Thyroid gland (tissue), 4 donors: ENCODE measurements at regions not wholly inside any gene's neighbourhood (a gene's known extent, or its start where the extent isn't known, plus 50 kb on each side); places are given as distances from the start of the nearest gene placed in this dataset.

Experiments used
- DNase-seq, 2 donors: peaks; one replicate each; pipeline ENCODE4 v3.0.0-alpha.2; 2019
- H3K27ac ChIP-seq, 3 donors: fragments of 200-600 bp; sonication (generic); 1 replicate in 2 of 3; 2 replicates in 1 of 3; pipeline ENCODE4 v1.5.1; 2016 to 2019; ENCODE audit warnings: mild to moderate bottlenecking in 1 of 3, moderate library complexity in 1 of 3
- H3K27me3 ChIP-seq: fragments of 200-600 bp; sonication (generic); one replicate; pipeline ENCODE4 v1.5.1; 2019
- H3K36me3 ChIP-seq, 2 donors: fragments of 200-600 bp; sonication (generic); one replicate each; pipeline ENCODE4 v1.5.1; 2016 to 2019
- H3K4me1 ChIP-seq, 2 donors: fragments of 200-600 bp; sonication (generic); one replicate each; pipeline ENCODE4 v1.5.1; 2017 to 2019
- H3K4me3 ChIP-seq, 3 donors: fragments of 200-600 bp; sonication (generic); replicated peaks in 1 of 3; 1 replicate in 2 of 3; 2 replicates in 1 of 3; pipeline ENCODE4 v1.5.1; 2016; ENCODE audit warnings: mild to moderate bottlenecking in 1 of 3
- H3K9me3 ChIP-seq: fragments of 200-600 bp; sonication (generic); one replicate; pipeline ENCODE4 v1.5.1; 2017
- POLR2A ChIP-seq, 2 donors: fragments of 450-650 bp; IDR thresholded peaks; one replicate each; pipeline ENCODE4 v1.6.1; 2017; ENCODE audit warnings: antibody characterized with exemption in 2 of 2, mild to moderate bottlenecking in 2 of 2, moderate library complexity in 1 of 2
- WGBS, 2 donors: methylation state at CpG; one replicate each; pipeline ENCODE4 v1.1.5; 2017; 5-methylcytosine and 5-hydroxymethylcytosine counted together
- intact Hi-C: fragments of 100-400 bp; cut with DNase I; formaldehyde crosslinking; loops from one replicate; pipeline ENCODE4 v1.15.1; 2023
- TF ChIP-seq, protein P1 (sequence below), 6 experiments: fragments of 200-600 bp in 3 of 6; fragments of 450-650 bp in 3 of 6; sonication (generic) in 3 of 6; IDR thresholded peaks; one replicate each; pipeline ENCODE4 v1.5.1; 2016 to 2019; ENCODE audit warnings: antibody characterized with exemption in 6 of 6, mild to moderate bottlenecking in 2 of 6, inconsistent platforms in 1 of 6, moderate library complexity in 1 of 6

GRCh38 chrX:69110116-69110530 is 55.1 kb downstream of the PJA1 start:
- Histone ChIP-seq H3K27ac (no peak overlapping the region), H3K4me1 (peaks cover 4 to 16% of the 10 kb centered on the region in 2 donors), H3K27me3 (no peaks in the 10 kb centered on the region), H3K36me3 (no peaks in the 10 kb centered on the region), H3K4me3 (no peak overlapping the region), H3K9me3 (no peaks in the 10 kb centered on the region)
- TF ChIP-seq, protein P1, sequence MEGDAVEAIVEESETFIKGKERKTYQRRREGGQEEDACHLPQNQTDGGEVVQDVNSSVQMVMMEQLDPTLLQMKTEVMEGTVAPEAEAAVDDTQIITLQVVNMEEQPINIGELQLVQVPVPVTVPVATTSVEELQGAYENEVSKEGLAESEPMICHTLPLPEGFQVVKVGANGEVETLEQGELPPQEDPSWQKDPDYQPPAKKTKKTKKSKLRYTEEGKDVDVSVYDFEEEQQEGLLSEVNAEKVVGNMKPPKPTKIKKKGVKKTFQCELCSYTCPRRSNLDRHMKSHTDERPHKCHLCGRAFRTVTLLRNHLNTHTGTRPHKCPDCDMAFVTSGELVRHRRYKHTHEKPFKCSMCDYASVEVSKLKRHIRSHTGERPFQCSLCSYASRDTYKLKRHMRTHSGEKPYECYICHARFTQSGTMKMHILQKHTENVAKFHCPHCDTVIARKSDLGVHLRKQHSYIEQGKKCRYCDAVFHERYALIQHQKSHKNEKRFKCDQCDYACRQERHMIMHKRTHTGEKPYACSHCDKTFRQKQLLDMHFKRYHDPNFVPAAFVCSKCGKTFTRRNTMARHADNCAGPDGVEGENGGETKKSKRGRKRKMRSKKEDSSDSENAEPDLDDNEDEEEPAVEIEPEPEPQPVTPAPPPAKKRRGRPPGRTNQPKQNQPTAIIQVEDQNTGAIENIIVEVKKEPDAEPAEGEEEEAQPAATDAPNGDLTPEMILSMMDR (IDR thresholded peaks at IDR 0.05): no peak
- no peak for TF ChIP-seq POLR2A (IDR thresholded peaks at IDR 0.05)
- intact Hi-C loops: no loop called here
- WGBS, 2 donors: 40% methylated on average over 1 of the region's 3 CpGs; no CpG with 5 or more reads in 1 of the 2 donors
- no peak for DNase-seq

DNA sequence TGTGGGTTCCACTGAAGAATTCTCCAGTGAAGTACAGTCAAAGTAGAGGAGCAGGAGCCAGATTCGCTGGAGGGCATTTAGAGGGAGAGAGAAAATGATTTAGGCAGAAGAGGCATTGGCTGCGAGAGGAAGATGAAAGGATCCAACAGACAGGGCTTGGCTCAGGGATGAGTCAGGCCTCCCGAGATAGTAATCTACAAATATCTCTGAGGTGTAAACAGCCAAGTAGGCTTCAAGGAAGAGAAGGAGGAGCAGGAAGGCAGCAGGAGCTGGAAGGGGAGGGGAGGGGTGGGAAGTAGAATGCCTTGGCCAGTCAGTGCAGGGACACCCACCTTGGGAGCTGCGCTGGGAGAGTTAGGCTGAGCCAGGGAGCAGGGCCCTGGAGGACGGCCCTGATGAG is 55.5 kb downstream of the PJA1 start:
- intact Hi-C loops: no loop called here
- Histone ChIP-seq H3K27me3 (no peaks in the 10 kb centered on the region), H3K36me3 (no peaks in the 10 kb centered on the region), H3K4me3 (no peak overlapping the region), H3K27ac (no peak overlapping the region), H3K4me1 (peaks cover 4 to 16% of the 10 kb centered on the region in 2 donors), H3K9me3 (no peaks in the 10 kb centered on the region)
- TF ChIP-seq, protein P1 (IDR thresholded peaks at IDR 0.05): no peak
- TF ChIP-seq POLR2A (IDR thresholded peaks at IDR 0.05): no peak
- DNase-seq: no peak
- 57 to 59% methylated on average over 3 to 5 of the region's 5 CpGs for WGBS, 2 donors

DNA sequence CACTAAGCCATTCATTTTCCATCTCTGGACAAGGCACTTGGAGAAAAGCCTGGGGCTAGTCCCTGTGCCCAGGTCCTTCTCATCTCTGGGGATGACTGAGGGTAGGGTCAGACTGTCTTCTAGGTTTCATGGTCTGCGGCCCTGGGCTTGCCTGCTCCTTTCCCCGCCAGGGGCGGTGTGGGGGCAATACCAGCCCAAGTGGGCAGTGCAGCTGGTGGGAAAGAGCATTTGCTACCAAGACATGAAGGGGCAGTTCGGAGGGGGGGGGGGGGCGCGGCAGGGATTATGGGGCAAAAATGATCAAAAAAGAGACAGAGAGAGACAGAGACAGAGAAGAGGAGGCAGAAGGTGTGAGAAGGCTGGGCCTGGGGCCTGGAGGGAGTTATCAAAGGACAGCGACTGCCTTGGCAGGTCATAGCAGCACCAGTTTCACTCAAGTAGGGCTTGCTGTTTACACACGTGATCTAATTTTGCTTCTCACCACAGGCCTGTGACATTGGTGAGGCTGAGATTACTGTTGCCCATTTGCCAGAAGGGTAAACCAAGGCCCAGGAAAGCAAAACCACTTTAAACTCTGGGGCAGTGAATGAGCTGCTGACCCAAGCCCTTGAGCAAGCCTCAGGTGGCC is 56.1 kb downstream of the PJA1 start:
- Histone ChIP-seq H3K27me3 (no peaks in the 10 kb centered on the region), H3K36me3 (no peaks in the 10 kb centered on the region), H3K9me3 (no peaks in the 10 kb centered on the region), H3K27ac (no peak overlapping the region), H3K4me1 (peaks cover 4 to 16% of the 10 kb centered on the region in 2 donors), H3K4me3 (no peak overlapping the region)
- no peak for TF ChIP-seq POLR2A (IDR thresholded peaks at IDR 0.05)
- TF ChIP-seq, protein P1 (IDR thresholded peaks at IDR 0.05): no peak
- 98 to 99% methylated on average over 5 to 7 of the region's 8 CpGs for WGBS, 2 donors
- intact Hi-C loops: no loop called here
- no peak for DNase-seq

DNA sequence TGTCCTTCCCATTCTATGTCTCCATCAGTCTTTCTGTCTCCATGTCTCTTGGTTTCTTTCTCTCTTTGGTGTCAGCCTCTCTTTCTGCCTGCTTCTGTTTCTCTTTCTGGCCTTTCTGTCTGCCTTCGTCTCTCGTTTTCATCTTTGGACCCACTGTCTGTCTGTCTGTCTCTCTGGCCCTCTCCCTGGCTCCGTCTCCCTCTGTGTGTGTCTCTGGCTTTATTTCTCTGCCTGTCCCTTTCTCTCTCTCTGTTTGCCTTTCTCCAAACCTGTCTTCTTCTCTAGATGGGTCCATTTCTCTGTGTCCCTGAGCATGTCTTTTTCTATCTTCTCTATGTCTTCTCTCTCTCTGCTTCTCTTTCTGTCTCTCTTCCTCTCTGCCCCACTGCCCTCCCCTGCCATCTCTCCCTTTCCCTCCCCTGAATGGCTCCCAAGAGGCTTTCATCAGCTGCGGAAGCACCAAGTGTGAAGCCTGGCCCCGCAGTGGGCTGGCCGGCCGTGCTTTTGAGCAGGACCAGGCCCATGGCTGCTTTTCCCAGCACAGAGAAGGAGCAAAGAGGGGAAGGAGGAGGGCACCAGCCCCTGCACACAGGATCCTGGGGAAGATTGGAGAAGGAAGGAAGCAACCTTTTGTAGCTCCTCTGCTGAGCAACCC is 57.4 kb downstream of the PJA1 start:
- Histone ChIP-seq H3K9me3 (no peaks in the 10 kb centered on the region), H3K4me1 (peaks cover 4 to 16% of the 10 kb centered on the region in 2 donors), H3K36me3 (no peaks in the 10 kb centered on the region), H3K27ac (peak overlapping the region; percentile 56 to 70 (median 58)), H3K27me3 (no peaks in the 10 kb centered on the region), H3K4me3 (no peak overlapping the region)
- WGBS, 2 donors: 28 to 47% methylated on average over 5 to 7 of the region's 7 CpGs
- TF ChIP-seq POLR2A (IDR thresholded peaks at IDR 0.05): no peak
- TF ChIP-seq, protein P1 (IDR thresholded peaks at IDR 0.05): no peak
- DNase-seq: peak in 1 of 2 donors; percentile 14
- intact Hi-C loops: no loop called here

DNA sequence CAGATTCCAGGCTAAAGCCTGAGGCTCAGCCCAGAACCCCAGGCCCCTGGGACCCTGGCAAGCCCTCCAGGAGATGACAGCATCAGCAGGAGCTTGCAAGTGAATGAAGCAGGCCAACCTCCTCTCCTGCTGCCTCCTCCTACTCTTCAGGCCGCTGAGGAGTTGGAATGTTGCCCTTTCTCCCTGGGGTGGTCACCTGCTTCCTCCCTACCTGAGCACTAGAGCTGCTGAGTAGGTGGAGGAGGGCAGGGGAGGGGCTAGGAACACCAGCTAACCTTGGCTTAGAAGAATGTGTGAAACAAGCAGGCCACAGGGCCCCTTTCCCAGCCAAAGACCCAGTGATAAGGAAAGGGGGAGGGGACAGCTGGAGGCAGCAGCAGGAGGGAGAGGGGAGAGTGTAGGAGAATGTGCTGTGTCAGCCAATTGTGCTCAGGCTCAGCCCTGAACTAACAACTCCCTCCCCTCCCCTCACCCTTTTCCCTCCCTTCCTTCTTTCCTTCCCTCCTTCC is 58.0 kb downstream of the PJA1 start:
- WGBS, 2 donors: 33% methylated on average over 1 of the region's 1 CpG; no CpG with 5 or more reads in 1 of the 2 donors
- H3K27ac ChIP-seq: peak overlapping the region; percentile 56 to 70 (median 58)
- peak; percentile 82 to 90 for DNase-seq
- H3K27me3 ChIP-seq: no peaks in the 10 kb centered on the region
- TF ChIP-seq, protein P1 (IDR thresholded peaks at IDR 0.05): no peak
- TF ChIP-seq POLR2A (IDR thresholded peaks at IDR 0.05): no peak
- H3K4me3 ChIP-seq: no peak overlapping the region
- H3K36me3 ChIP-seq: no peaks in the 10 kb centered on the region
- intact Hi-C loops: no loop called here
- peaks cover 4 to 16% of the 10 kb centered on the region in 2 donors for H3K4me1 ChIP-seq
- no peaks in the 10 kb centered on the region for H3K9me3 ChIP-seq
